Activated CD8-positive, alpha-beta T cell treated with anti-CD3 and anti-CD28 coated beads for 36 hours (primary cell): ENCODE measurements at regions not wholly inside any gene's neighbourhood (a gene's known extent, or its start where the extent isn't known, plus 50 kb on each side); places are given as distances from the start of the nearest gene placed in this dataset.

ENCODE experiments used
- ATAC-seq: fragments of 200-7000 bp; cut with Tn5 transposase; one replicate; pipeline ENCODE4 v1.10.0; 2021; ENCODE audit warnings: mild to moderate bottlenecking, moderate library complexity
- CTCF ChIA-PET: fragments of 350-600 bp; sonication (Branson Sonifier 250); formaldehyde crosslinking; loops from one replicate; lab custom pipeline; 2021; ENCODE audit warnings: antibody characterized with exemption; lab: Charles Lee
- POLR2A ChIA-PET: fragments of 350-600 bp; sonication (Branson Sonifier 250); formaldehyde crosslinking; loops from one replicate; lab custom pipeline; 2021; ENCODE audit warnings: antibody characterized with exemption; lab: Charles Lee
- DNase-seq: peaks from one replicate; pipeline ENCODE4 v3.0.0-alpha.2; 2020
- H3K27ac Mint-ChIP-seq: one replicate; pipeline ENCODE4 v1.8.0; 2021; ENCODE audit warnings: mild to moderate bottlenecking, mixed read lengths
- H3K27me3 Mint-ChIP-seq: one replicate; pipeline ENCODE4 v1.8.0; 2021; ENCODE audit warnings: mixed read lengths
- H3K36me3 Mint-ChIP-seq: one replicate; pipeline ENCODE4 v1.8.0; 2021; ENCODE audit warnings: low read depth, mixed read lengths
- H3K4me1 Mint-ChIP-seq: one replicate; pipeline ENCODE4 v1.8.0; 2021; ENCODE audit warnings: low read depth, mixed read lengths
- H3K4me3 Mint-ChIP-seq: one replicate; pipeline ENCODE4 v1.8.0; 2021; ENCODE audit warnings: mild to moderate bottlenecking, moderate library complexity, mixed read lengths
- H3K9me3 Mint-ChIP-seq: one replicate; pipeline ENCODE4 v1.8.0; 2021; ENCODE audit warnings: mixed read lengths
- CTCF ChIP-seq: fragments of 200-600 bp; IDR thresholded peaks from one replicate; pipeline ENCODE4 v1.8.0; 2022; ENCODE audit warnings: antibody characterized with exemption, mild to moderate bottlenecking
- intact Hi-C: fragments of 100-400 bp; cut with micrococcal nuclease; formaldehyde crosslinking; loops from one replicate; pipeline ENCODE4 v1.10.0; 2022

GRCh38 chr4:151930372-151930771, 169.6 kb upstream of the GATB start:
- no peak for TF ChIP-seq CTCF
- ChIA-PET POLR2A (interaction anchor here (0.6 kb wide), 1 partner anchor 717 kb away, joined by 7 read pairs; no protein-coding TSS in a partner anchor), CTCF (no interaction called here)
- H3K27me3 Mint-ChIP-seq = no peaks in the 10 kb centered on the region
- H3K4me3 Mint-ChIP-seq = no peak overlapping the region
- no peaks in the 10 kb centered on the region for H3K36me3 Mint-ChIP-seq
- H3K9me3 Mint-ChIP-seq = no peaks in the 10 kb centered on the region
- no peak for DNase-seq
- H3K27ac Mint-ChIP-seq = no peak overlapping the region
- no peak for ATAC-seq
- H3K4me1 Mint-ChIP-seq = peaks cover 3% of the 10 kb centered on the region
- intact Hi-C loops = no loop called here

GRCh38 chr4:151928112-151928511, 167.3 kb upstream of the GATB start:
- no peak for ATAC-seq
- H3K27me3 Mint-ChIP-seq = no peaks in the 10 kb centered on the region

GRCh38 chr4:151922811-151923210, 162.0 kb upstream of the GATB start:
- ChIA-PET CTCF (no interaction called here), POLR2A (no interaction called here)
- no peak overlapping the region for H3K4me3 Mint-ChIP-seq
- no peaks in the 10 kb centered on the region for H3K36me3 Mint-ChIP-seq
- H3K27ac Mint-ChIP-seq = no peak overlapping the region
- peaks cover 8% of the 10 kb centered on the region for H3K4me1 Mint-ChIP-seq
- DNase-seq (peak; percentile 32), ATAC-seq (peak; percentile 71)
- intact Hi-C loops = loop anchor here (10.0 kb wide), 1 partner anchor 158 kb away; the partner anchor contains the start of gene GATB
- no peaks in the 10 kb centered on the region for H3K27me3 Mint-ChIP-seq
- H3K9me3 Mint-ChIP-seq = no peaks in the 10 kb centered on the region
- TF ChIP-seq CTCF = no peak

More at GRCh38 chr4:151928112-151928511, 167.3 kb upstream of the GATB start:
- CTCF ChIA-PET = interaction anchor here (0.6 kb wide), 1 partner anchor 1125 kb away, joined by 3 read pairs; no protein-coding TSS in a partner anchor
- H3K4me1 Mint-ChIP-seq = peaks cover 3% of the 10 kb centered on the region
- intact Hi-C loops = loop anchor here (10.0 kb wide), 1 partner anchor 163 kb away; the partner anchor contains the start of gene GATB
- POLR2A ChIA-PET = no interaction called here
- no peaks in the 10 kb centered on the region for H3K36me3 Mint-ChIP-seq
- TF ChIP-seq CTCF = no peak
- H3K27ac Mint-ChIP-seq = no peak overlapping the region
- no peak for DNase-seq
- no peak overlapping the region for H3K4me3 Mint-ChIP-seq
- no peaks in the 10 kb centered on the region for H3K9me3 Mint-ChIP-seq

- TF ChIP-seq CTCF = no peak
- no peaks in the 10 kb centered on the region for H3K9me3 Mint-ChIP-seq
- no peak overlapping the region for H3K4me3 Mint-ChIP-seq
- ChIA-PET CTCF (no interaction called here), POLR2A (no interaction called here)
- no peak for DNase-seq
- no peak overlapping the region for H3K27ac Mint-ChIP-seq
- ATAC-seq = peak; percentile 56
- H3K4me1 Mint-ChIP-seq = peaks cover 8% of the 10 kb centered on the region
- intact Hi-C loops = loop anchor here (10.0 kb wide), 1 partner anchor 158 kb away; the partner anchor contains the start of gene GATB
- no peaks in the 10 kb centered on the region for H3K27me3 Mint-ChIP-seq
- no peaks in the 10 kb centered on the region for H3K36me3 Mint-ChIP-seq
These were observed 161.5 kb upstream of the GATB start for GRCh38 chr4:151922306-151922705.

GRCh38 chr4:151921811-151922210, 161.0 kb upstream of the GATB start:
- H3K27ac Mint-ChIP-seq = no peak overlapping the region
- H3K4me3 Mint-ChIP-seq = no peak overlapping the region
- no peaks in the 10 kb centered on the region for H3K9me3 Mint-ChIP-seq
- POLR2A ChIA-PET = no interaction called here
- intact Hi-C loops = loop anchor here (10.0 kb wide), 1 partner anchor 157 kb away; the partner anchor contains the start of gene GATB
- no peaks in the 10 kb centered on the region for H3K36me3 Mint-ChIP-seq
- H3K27me3 Mint-ChIP-seq = no peaks in the 10 kb centered on the region
- no peak for TF ChIP-seq CTCF
- CTCF ChIA-PET = no interaction called here
- ATAC-seq (no peak), DNase-seq (no peak)
- H3K4me1 Mint-ChIP-seq = peaks cover 8% of the 10 kb centered on the region
